ENCODE measurements at regions not wholly inside any gene's neighbourhood (a gene's known extent, or its start where the extent isn't known, plus 50 kb on each side); places are given as distances from the start of the nearest gene placed in this dataset.

DNA sequence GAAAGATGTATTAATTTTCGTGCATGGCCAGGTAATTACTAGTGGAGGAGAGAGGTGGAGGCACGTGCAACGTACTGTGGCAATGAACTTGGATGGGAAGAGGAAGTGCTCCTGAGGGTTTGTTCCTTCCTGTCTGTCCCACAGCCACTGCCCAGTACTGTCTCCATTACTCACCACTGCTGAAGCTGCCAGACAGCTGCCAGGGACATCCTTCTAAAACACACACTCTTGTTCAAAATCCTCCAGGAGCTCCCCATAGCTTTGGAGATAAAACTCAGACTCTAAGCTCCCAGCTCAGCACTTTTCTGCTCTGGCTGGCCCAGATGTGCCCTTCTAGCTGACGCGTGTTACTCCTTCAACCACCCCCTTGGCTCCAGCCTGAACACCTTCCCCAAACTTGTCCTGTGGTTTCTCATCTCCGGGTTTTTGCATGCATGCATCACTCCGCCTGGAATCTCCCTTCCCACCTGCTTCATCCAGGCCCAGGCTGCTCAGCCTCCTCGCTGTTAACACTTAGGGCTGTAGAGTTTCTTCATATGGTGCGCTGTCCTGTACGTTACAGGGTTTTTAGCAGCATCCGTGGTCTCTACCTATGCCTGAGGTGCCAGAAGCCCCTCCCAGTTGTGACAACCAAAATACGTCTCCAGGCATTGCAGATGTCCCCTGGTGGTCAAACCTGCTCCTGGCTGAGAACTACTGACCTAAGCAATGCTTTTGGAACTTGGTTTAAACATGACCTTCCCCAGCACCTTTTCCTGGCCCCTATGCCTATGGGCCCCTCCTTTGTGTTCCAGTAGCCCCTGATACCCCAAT, 69.5 kb downstream of the C11orf91 start:
- WGBS, 5 donors = 69 to 77% (median 75%) methylated on average over 12 of the region's 12 CpGs
- no peak overlapping the region for H3K4me3 ChIP-seq
- H3K27ac ChIP-seq = no peak overlapping the region
- peaks cover 0 to 8% (median 2%) of the 10 kb centered on the region in 8 donors for H3K9me3 ChIP-seq
- TF ChIP-seq, protein P1, sequence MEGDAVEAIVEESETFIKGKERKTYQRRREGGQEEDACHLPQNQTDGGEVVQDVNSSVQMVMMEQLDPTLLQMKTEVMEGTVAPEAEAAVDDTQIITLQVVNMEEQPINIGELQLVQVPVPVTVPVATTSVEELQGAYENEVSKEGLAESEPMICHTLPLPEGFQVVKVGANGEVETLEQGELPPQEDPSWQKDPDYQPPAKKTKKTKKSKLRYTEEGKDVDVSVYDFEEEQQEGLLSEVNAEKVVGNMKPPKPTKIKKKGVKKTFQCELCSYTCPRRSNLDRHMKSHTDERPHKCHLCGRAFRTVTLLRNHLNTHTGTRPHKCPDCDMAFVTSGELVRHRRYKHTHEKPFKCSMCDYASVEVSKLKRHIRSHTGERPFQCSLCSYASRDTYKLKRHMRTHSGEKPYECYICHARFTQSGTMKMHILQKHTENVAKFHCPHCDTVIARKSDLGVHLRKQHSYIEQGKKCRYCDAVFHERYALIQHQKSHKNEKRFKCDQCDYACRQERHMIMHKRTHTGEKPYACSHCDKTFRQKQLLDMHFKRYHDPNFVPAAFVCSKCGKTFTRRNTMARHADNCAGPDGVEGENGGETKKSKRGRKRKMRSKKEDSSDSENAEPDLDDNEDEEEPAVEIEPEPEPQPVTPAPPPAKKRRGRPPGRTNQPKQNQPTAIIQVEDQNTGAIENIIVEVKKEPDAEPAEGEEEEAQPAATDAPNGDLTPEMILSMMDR (IDR thresholded peaks at IDR 0.05 in 8 of 11, conservative IDR thresholded peaks at IDR 0.05 in 3 of 11) = no peak
- no peak for TF ChIP-seq POLR2AphosphoS5 (IDR thresholded peaks at IDR 0.05)
- no peak for TF ChIP-seq POLR2A (IDR thresholded peaks at IDR 0.05)
- peaks cover 0 to 29% (median 0%) of the 10 kb centered on the region in 7 donors for H3K27me3 ChIP-seq (replicated peaks in 1 of 7)
- peaks cover 0 to 5% (median 0%) of the 10 kb centered on the region in 6 donors for H3K4me1 ChIP-seq
- no peak for DNase-seq
- intact Hi-C loops (cut with DNase I; ENCODE audit: low total_unique reads) = no loop called here
- H3K36me3 ChIP-seq = no peaks in the 10 kb centered on the region

DNA sequence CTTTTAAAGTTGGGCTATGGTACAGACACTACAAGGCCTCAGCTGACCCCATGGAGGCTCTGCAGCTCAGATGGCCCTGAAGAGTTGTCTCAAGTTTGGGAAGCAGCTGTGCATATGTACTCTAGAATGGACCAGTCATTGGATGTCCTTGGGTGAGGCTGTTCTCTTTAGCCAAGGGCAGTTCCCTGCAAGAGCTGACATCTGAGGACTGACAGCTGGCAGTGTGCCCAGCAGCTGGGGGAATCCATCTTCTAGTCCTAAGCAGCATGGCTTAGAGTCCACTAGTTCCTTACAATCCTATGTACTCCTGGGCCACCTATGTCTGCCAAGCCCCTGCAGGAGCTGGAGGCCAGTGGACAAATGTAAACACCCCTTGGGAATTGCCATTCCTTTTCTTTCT, 76.5 kb downstream of the C11orf91 start:
- no peak overlapping the region for H3K4me3 ChIP-seq
- intact Hi-C loops (cut with DNase I; ENCODE audit: low total_unique reads) = no loop called here
- no peaks in the 10 kb centered on the region for H3K27me3 ChIP-seq (replicated peaks in 1 of 7)
- no peaks in the 10 kb centered on the region for H3K4me1 ChIP-seq
- no peak for DNase-seq
- no peak overlapping the region for H3K27ac ChIP-seq
- no peaks in the 10 kb centered on the region for H3K9me3 ChIP-seq
- no peaks in the 10 kb centered on the region for H3K36me3 ChIP-seq
- TF ChIP-seq, protein P1 (IDR thresholded peaks at IDR 0.05 in 8 of 11, conservative IDR thresholded peaks at IDR 0.05 in 3 of 11) = no peak
- TF ChIP-seq POLR2AphosphoS5 (IDR thresholded peaks at IDR 0.05) = no peak
- no peak for TF ChIP-seq POLR2A (IDR thresholded peaks at IDR 0.05)

DNA sequence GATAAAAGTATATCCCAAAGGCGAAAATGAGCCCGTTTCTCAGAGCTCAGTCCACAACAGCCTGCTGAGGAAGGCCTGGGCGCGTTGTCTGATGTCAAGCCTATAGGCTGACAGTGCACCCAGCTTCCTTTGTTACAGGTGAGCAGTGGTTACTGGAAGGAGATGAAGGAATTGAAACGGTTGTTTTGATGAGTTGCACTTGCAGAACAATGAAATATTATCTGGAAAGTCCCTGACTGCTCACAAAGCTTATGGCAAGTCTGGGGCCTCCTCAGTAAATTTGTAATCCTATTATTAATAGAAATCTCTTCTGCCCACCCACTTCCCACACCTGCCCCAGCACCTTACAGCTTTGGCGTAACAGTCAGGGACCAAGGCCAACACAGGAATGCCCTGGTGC, 77.8 kb downstream of the C11orf91 start:
- H3K27me3 ChIP-seq (replicated peaks in 1 of 7) = no peaks in the 10 kb centered on the region
- H3K9me3 ChIP-seq = no peaks in the 10 kb centered on the region
- 55 to 77% (median 69%) methylated on average over 5 to 6 of the region's 6 CpGs for WGBS, 5 donors
- no peaks in the 10 kb centered on the region for H3K36me3 ChIP-seq
- TF ChIP-seq POLR2A (IDR thresholded peaks at IDR 0.05) (no peak), POLR2AphosphoS5 (IDR thresholded peaks at IDR 0.05) (no peak)
- TF ChIP-seq, protein P1 (IDR thresholded peaks at IDR 0.05 in 8 of 11, conservative IDR thresholded peaks at IDR 0.05 in 3 of 11) = no peak
- intact Hi-C loops (cut with DNase I; ENCODE audit: low total_unique reads) = no loop called here
- H3K27ac ChIP-seq = no peak overlapping the region
- DNase-seq = no peak
- no peak overlapping the region for H3K4me3 ChIP-seq
- H3K4me1 ChIP-seq = no peaks in the 10 kb centered on the region

DNA sequence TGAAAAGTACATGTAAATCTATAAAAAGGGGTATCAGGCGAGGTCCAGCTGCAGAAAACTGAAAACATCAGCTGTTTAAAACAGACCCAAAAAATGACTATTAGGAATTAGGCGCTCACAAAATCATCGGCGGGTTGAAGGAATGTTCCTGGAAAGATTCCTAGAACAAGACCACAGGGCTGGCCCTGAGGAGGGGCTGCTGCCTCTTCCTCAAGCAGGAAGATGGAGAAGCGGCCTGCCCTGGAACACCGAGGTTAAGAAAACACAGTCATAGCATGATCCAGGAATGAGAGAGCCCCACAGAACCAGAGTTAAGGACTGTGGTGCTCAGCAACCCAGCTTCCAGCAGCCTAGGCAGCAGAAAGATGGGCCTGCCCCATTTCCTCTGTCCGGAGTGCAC, 78.4 kb downstream of the C11orf91 start:
- intact Hi-C loops (cut with DNase I; ENCODE audit: low total_unique reads) = no loop called here
- no peaks in the 10 kb centered on the region for H3K4me1 ChIP-seq
- TF ChIP-seq POLR2A (IDR thresholded peaks at IDR 0.05) = no peak
- TF ChIP-seq, protein P1 (IDR thresholded peaks at IDR 0.05 in 8 of 11, conservative IDR thresholded peaks at IDR 0.05 in 3 of 11) = no peak
- no peak for TF ChIP-seq POLR2AphosphoS5 (IDR thresholded peaks at IDR 0.05)
- no peaks in the 10 kb centered on the region for H3K9me3 ChIP-seq
- peaks cover 0 to 3% (median 0%) of the 10 kb centered on the region in 7 donors for H3K27me3 ChIP-seq (replicated peaks in 1 of 7)
- no peaks in the 10 kb centered on the region for H3K36me3 ChIP-seq
- 64 to 83% (median 79%) methylated on average over 7 of the region's 7 CpGs for WGBS, 5 donors
- DNase-seq = no peak
- no peak overlapping the region for H3K4me3 ChIP-seq
- H3K27ac ChIP-seq = no peak overlapping the region

Data from spleen (tissue), 11 donors.